Prostate gland (tissue), 2 donors: ENCODE measurements at regions not wholly inside any gene's neighbourhood (a gene's known extent, or its start where the extent isn't known, plus 50 kb on each side); places are given as distances from the start of the nearest gene placed in this dataset.

ENCODE experiments used
- DNase-seq: peaks from one replicate; pipeline ENCODE4 v3.0.0-alpha.2; 2019; ENCODE audit warnings: low spot score
- H3K27ac ChIP-seq, 2 donors: fragments of 200-600 bp; sonication (generic); 2 replicates each; pipeline ENCODE4 v1.5.1; 2017 to 2019
- H3K27me3 ChIP-seq: fragments of 200-600 bp; sonication (generic); replicated peaks from 2 replicates; pipeline ENCODE4 v1.5.1; 2019; ENCODE audit not compliant: insufficient read depth
- H3K36me3 ChIP-seq, 2 donors: fragments of 200-600 bp; sonication (generic); 1 replicate in 1 of 2; 2 replicates in 1 of 2; pipeline versions ENCODE4 v1.5.1 to v1.8.1; 2017 to 2019
- H3K4me1 ChIP-seq: fragments of 200-600 bp; sonication (generic); replicated peaks from 2 replicates; pipeline ENCODE4 v1.5.1; 2019
- H3K4me3 ChIP-seq, 2 donors: fragments of 200-600 bp; sonication (generic); 2 replicates each; pipeline ENCODE4 v1.5.1; 2017 to 2019
- H3K9me3 ChIP-seq: fragments of 200-600 bp; sonication (generic); 2 replicates; pipeline ENCODE4 v1.5.1; 2017
- POLR2A ChIP-seq: fragments of 450-650 bp; IDR thresholded peaks from one replicate; pipeline ENCODE4 v1.6.1; 2016; ENCODE audit warnings: antibody characterized with exemption, mild to moderate bottlenecking
- POLR2AphosphoS5 ChIP-seq: sonication (generic); formaldehyde crosslinking; IDR thresholded peaks from one replicate; pipeline ENCODE4 v1.6.1; 2017; ENCODE audit warnings: antibody characterized with exemption
- WGBS: methylation state at CpG from one replicate; pipeline ENCODE4 v1.1.5; 2018; 5-methylcytosine and 5-hydroxymethylcytosine counted together
- intact Hi-C: fragments of 100-400 bp; cut with DNase I; formaldehyde crosslinking; loops from one replicate; pipeline ENCODE4 v1.14.2; 2022
- TF ChIP-seq, protein P1 (sequence below), 4 experiments: fragments of 200-600 bp in 2 of 4; fragments of 450-650 bp in 2 of 4; sonication (generic) in 2 of 4; IDR thresholded peaks; 1 replicate in 3 of 4; 2 replicates in 1 of 4; pipeline ENCODE4 v1.5.1; 2016 to 2019; ENCODE audit warnings: antibody characterized with exemption in 4 of 4, mild to moderate bottlenecking in 2 of 4, moderate library complexity in 2 of 4

DNA sequence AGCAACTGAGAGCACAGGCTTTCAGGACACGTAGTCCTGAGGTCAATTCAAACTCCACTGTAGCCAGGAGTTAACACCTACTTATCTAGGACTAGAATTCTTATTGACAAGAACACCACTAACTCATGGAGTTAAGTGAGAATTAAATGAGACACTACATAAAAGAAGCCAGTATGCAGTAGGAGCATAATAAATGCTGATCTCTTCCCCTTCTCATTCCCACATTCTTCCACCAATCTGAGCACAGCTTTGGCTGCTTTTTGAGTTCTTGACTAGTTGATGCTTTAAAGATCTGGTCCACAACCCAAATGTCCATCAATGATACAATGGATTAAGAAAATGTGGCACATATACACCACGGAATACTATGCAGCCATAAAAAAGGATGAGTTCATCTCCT lies 55.2 kb downstream of the TTC32 start:
- TF ChIP-seq, protein P1, sequence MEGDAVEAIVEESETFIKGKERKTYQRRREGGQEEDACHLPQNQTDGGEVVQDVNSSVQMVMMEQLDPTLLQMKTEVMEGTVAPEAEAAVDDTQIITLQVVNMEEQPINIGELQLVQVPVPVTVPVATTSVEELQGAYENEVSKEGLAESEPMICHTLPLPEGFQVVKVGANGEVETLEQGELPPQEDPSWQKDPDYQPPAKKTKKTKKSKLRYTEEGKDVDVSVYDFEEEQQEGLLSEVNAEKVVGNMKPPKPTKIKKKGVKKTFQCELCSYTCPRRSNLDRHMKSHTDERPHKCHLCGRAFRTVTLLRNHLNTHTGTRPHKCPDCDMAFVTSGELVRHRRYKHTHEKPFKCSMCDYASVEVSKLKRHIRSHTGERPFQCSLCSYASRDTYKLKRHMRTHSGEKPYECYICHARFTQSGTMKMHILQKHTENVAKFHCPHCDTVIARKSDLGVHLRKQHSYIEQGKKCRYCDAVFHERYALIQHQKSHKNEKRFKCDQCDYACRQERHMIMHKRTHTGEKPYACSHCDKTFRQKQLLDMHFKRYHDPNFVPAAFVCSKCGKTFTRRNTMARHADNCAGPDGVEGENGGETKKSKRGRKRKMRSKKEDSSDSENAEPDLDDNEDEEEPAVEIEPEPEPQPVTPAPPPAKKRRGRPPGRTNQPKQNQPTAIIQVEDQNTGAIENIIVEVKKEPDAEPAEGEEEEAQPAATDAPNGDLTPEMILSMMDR (IDR thresholded peaks at IDR 0.05), result no peak
- TF ChIP-seq POLR2A (no peak), POLR2AphosphoS5 (no peak)
- WGBS, result 91% methylated on average over 2 of the region's 2 CpGs
- no peaks in the 10 kb centered on the region for H3K9me3 ChIP-seq
- H3K4me3 ChIP-seq, result no peak overlapping the region
- H3K27me3 ChIP-seq, result no peaks in the 10 kb centered on the region
- intact Hi-C loops, result no loop called here
- no peak for DNase-seq
- no peak overlapping the region for H3K27ac ChIP-seq
- no peaks in the 10 kb centered on the region for H3K36me3 ChIP-seq
- H3K4me1 ChIP-seq, result no peaks in the 10 kb centered on the region

DNA sequence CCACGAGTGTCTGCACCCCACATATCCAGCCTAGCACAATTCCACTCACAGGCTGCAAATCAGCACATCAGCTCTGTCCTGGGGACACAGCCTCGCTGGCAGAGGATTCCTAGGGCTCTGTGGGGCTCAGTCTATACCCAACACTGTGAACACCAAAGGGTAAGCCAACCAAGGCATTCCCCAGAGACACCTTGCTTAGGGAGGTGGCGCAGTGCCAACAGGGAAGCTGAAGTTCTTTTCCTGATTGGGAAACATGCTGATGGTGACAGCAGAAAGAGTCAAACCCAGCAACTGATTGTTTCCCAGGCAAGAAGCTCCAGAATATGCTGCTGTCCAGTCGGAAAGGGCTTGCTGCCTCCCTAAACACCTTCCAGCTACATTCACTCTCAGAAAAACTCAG lies 55.8 kb downstream of the TTC32 start:
- TF ChIP-seq, protein P1 (IDR thresholded peaks at IDR 0.05), result no peak
- TF ChIP-seq POLR2A (no peak), POLR2AphosphoS5 (no peak)
- intact Hi-C loops, result no loop called here

DNA sequence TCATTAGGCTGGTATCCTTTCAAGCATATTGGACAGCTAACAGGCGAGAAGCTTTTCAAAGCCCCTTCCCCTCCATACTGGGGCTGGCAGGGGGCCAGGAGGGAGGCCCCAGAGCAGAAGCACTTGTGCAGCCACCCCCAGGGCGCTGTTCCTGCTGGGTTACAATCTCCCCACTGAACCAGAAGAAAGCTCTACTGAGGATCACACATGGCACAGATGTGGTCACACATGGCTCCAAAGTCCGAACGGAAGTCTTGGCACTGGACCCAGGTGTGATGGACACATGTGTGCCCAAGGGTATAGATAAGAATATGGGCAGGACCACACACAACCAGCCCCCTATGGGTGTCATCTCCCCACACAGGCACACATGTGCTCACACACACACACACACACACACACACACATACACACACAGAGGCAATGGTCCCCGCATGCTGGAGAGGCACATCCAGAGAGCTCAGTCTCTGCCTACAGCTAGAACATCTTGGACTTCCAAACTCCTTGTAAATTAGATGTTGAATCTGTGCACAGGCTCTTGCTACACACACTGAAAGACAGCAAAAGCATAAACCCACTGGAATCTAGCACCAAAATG lies 56.4 kb downstream of the TTC32 start:
- no peaks in the 10 kb centered on the region for H3K27me3 ChIP-seq
- H3K27ac ChIP-seq, result no peak overlapping the region
- no peaks in the 10 kb centered on the region for H3K9me3 ChIP-seq
- WGBS, result 68% methylated on average over 5 of the region's 5 CpGs
- DNase-seq, result no peak
- H3K4me1 ChIP-seq, result no peaks in the 10 kb centered on the region
- no peaks in the 10 kb centered on the region for H3K36me3 ChIP-seq
- intact Hi-C loops, result no loop called here
- no peak overlapping the region for H3K4me3 ChIP-seq
- TF ChIP-seq, protein P1 (IDR thresholded peaks at IDR 0.05), result no peak
- TF ChIP-seq POLR2AphosphoS5, result no peak
- no peak for TF ChIP-seq POLR2A

More for the DNA sequence above, 55.8 kb downstream of the TTC32 start:
- H3K4me3 ChIP-seq, result no peak overlapping the region
- no peaks in the 10 kb centered on the region for H3K27me3 ChIP-seq
- WGBS, result 76% methylated on average over 4 of the region's 4 CpGs
- no peak for DNase-seq
- no peaks in the 10 kb centered on the region for H3K36me3 ChIP-seq
- no peak overlapping the region for H3K27ac ChIP-seq
- H3K4me1 ChIP-seq, result no peaks in the 10 kb centered on the region
- H3K9me3 ChIP-seq, result no peaks in the 10 kb centered on the region

DNA sequence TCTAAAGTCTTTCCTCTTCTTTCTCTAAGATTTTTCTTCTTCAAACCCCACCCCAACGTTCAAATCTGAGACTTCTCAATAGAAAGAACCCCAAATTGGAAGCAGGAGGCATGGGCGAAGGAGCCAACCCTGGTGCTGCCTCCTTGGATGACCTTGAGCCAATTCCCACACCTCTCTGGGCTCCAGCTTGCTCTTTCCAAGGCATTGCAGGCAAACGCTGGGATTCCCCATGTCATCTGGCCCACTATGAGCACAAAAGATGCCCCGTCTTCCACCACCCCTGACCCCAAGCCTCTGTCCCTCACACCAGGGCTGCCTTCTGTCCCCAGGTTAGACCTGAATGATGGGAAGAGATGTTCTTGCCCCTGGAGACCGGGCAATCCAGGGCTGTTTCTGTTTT lies 57.0 kb downstream of the TTC32 start:
- no peak overlapping the region for H3K4me3 ChIP-seq
- no peak for DNase-seq
- WGBS, result 85% methylated on average over 5 of the region's 5 CpGs
- TF ChIP-seq POLR2A (no peak), POLR2AphosphoS5 (no peak)
- TF ChIP-seq, protein P1 (IDR thresholded peaks at IDR 0.05), result no peak
- no peaks in the 10 kb centered on the region for H3K4me1 ChIP-seq
- H3K27ac ChIP-seq, result no peak overlapping the region
- H3K27me3 ChIP-seq, result no peaks in the 10 kb centered on the region
- H3K9me3 ChIP-seq, result no peaks in the 10 kb centered on the region
- no peaks in the 10 kb centered on the region for H3K36me3 ChIP-seq
- intact Hi-C loops, result no loop called here

DNA sequence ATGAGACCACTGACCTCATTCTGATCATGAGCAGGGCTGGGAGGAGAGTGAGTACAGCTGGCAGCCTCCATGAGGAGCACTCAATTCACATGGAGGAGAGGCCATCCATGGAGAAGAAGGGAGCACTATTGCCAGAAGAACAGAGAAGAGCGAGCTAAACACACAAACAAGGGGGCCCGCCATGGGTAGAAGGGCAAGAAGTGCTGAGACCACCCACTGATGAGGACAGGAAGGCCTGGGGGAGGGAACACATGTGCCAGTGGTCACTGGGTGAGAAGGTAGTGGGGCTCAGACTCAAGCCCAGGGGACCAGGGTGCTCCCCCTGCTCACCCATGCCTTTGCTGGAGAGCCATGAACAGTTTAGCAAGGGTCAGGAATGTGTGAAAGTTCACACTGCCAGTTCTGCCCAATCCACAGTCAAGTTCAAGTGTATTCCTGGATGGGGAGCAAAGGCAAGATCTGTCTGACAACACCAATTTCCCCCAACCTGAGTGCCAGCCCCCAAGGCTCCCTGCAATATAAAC lies 57.7 kb downstream of the TTC32 start:
- Histone ChIP-seq H3K4me3 (no peak overlapping the region), H3K4me1 (no peaks in the 10 kb centered on the region), H3K9me3 (no peaks in the 10 kb centered on the region), H3K27me3 (no peaks in the 10 kb centered on the region), H3K36me3 (no peaks in the 10 kb centered on the region), H3K27ac (no peak overlapping the region)
- TF ChIP-seq, protein P1 (IDR thresholded peaks at IDR 0.05), result no peak
- TF ChIP-seq POLR2A (no peak), POLR2AphosphoS5 (no peak)
- intact Hi-C loops, result no loop called here
- WGBS, result 98% methylated on average over 2 of the region's 2 CpGs
- DNase-seq, result no peak
